ENCODE measurements at regions not wholly inside any gene's neighbourhood (a gene's known extent, or its start where the extent isn't known, plus 50 kb on each side); places are given as distances from the start of the nearest gene placed in this dataset.

GRCh38 chr10:1846032-1846431, 108.7 kb upstream of the ADARB2 start:
- no peaks in the 10 kb centered on the region for H3K36me3 ChIP-seq
- H3K9me3 ChIP-seq, result no peaks in the 10 kb centered on the region
- no peak overlapping the region for H3K4me3 ChIP-seq
- H3K27ac ChIP-seq, result no peak overlapping the region
- ATAC-seq (no peak), DNase-seq (no peak)
- H3K4me1 ChIP-seq, result no peaks in the 10 kb centered on the region
- intact Hi-C loops (cut with DNase I), result no loop called here
- H3K27me3 ChIP-seq, result no peaks in the 10 kb centered on the region
- TF ChIP-seq POLR2A (IDR thresholded peaks at IDR 0.05), result no peak
- no peak for TF ChIP-seq CTCF (IDR thresholded peaks at IDR 0.05)
- 79% methylated on average over 8 of the region's 8 CpGs for WGBS (ENCODE audit: insufficient coverage, low coverage, low lambda C conversion rate, missing lambda C conversion rate)

GRCh38 chr10:1841759-1842158, 104.4 kb upstream of the ADARB2 start:
- TF ChIP-seq CTCF (IDR thresholded peaks at IDR 0.05) (no peak), POLR2A (IDR thresholded peaks at IDR 0.05) (no peak)
- intact Hi-C loops (cut with DNase I), result no loop called here
- no peaks in the 10 kb centered on the region for H3K27me3 ChIP-seq
- no peak overlapping the region for H3K4me3 ChIP-seq
- H3K9me3 ChIP-seq, result no peaks in the 10 kb centered on the region
- H3K36me3 ChIP-seq, result no peaks in the 10 kb centered on the region
- DNase-seq, result no peak
- no peak for ATAC-seq
- no peak overlapping the region for H3K27ac ChIP-seq
- no peaks in the 10 kb centered on the region for H3K4me1 ChIP-seq
- 70% methylated on average over 2 of the region's 3 CpGs for WGBS (ENCODE audit: insufficient coverage, low coverage, low lambda C conversion rate, missing lambda C conversion rate)

GRCh38 chr10:1829712-1830111, 92.4 kb upstream of the ADARB2 start:
- Histone ChIP-seq H3K27ac (no peak overlapping the region), H3K36me3 (no peaks in the 10 kb centered on the region), H3K4me3 (no peak overlapping the region), H3K9me3 (no peaks in the 10 kb centered on the region), H3K27me3 (no peaks in the 10 kb centered on the region), H3K4me1 (no peaks in the 10 kb centered on the region)
- intact Hi-C loops (cut with DNase I), result no loop called here
- 49% methylated on average over 5 of the region's 5 CpGs for WGBS (ENCODE audit: insufficient coverage, low coverage, low lambda C conversion rate, missing lambda C conversion rate)
- no peak for TF ChIP-seq CTCF (IDR thresholded peaks at IDR 0.05)
- ATAC-seq (no peak), DNase-seq (no peak)

- DNase-seq (no peak), ATAC-seq (no peak)
- WGBS (ENCODE audit: insufficient coverage, low coverage, low lambda C conversion rate, missing lambda C conversion rate), result 25% methylated on average over 3 of the region's 3 CpGs
- TF ChIP-seq POLR2A (IDR thresholded peaks at IDR 0.05) (no peak), CTCF (IDR thresholded peaks at IDR 0.05) (no peak)
- no peak overlapping the region for H3K27ac ChIP-seq
- no peak overlapping the region for H3K4me3 ChIP-seq
- no peaks in the 10 kb centered on the region for H3K4me1 ChIP-seq
- H3K27me3 ChIP-seq, result no peaks in the 10 kb centered on the region
- intact Hi-C loops (cut with DNase I), result no loop called here
- H3K9me3 ChIP-seq, result no peaks in the 10 kb centered on the region
- no peaks in the 10 kb centered on the region for H3K36me3 ChIP-seq
Observed at GRCh38 chr10:1824928-1825327, 87.6 kb upstream of the ADARB2 start.

GRCh38 chr10:1814556-1814955, 77.2 kb upstream of the ADARB2 start:
- intact Hi-C loops (cut with DNase I), result no loop called here
- Histone ChIP-seq H3K4me3 (no peak overlapping the region), H3K9me3 (no peaks in the 10 kb centered on the region), H3K4me1 (no peaks in the 10 kb centered on the region), H3K27me3 (no peaks in the 10 kb centered on the region), H3K27ac (no peak overlapping the region), H3K36me3 (no peaks in the 10 kb centered on the region)
- TF ChIP-seq CTCF (IDR thresholded peaks at IDR 0.05), result no peak
- TF ChIP-seq POLR2A (IDR thresholded peaks at IDR 0.05), result no peak
- DNase-seq, result no peak
- 55% methylated on average over 1 of the region's 1 CpG for WGBS (ENCODE audit: insufficient coverage, low coverage, low lambda C conversion rate, missing lambda C conversion rate)
- ATAC-seq, result no peak

All from right lobe of liver (tissue), 6 donors.